GM18868 (cell line): ENCODE measurements at regions not wholly inside any gene's neighbourhood (a gene's known extent, or its start where the extent isn't known, plus 50 kb on each side); places are given as distances from the start of the nearest gene placed in this dataset.
A peak's percentile ranks its signal among the peaks of the same experiment; 100 is the strongest.

Experiments used
- ATAC-seq: cut with Tn5 transposase; IDR thresholded peaks from one replicate; pipeline ENCODE4 v1.9.1; 2021; ENCODE audit warnings: mild to moderate bottlenecking, moderate library complexity; ENCODE audit not compliant: unreplicated experiment

- no peak for ATAC-seq
Measured at GRCh38 chr13:99652141-99652540, 150.9 kb downstream of the TM9SF2 start.

GRCh38 chr13:99651016-99651415 lies 149.7 kb downstream of the TM9SF2 start:
- ATAC-seq, result no peak

- ATAC-seq, result no peak
Measured at GRCh38 chr13:99650410-99650809, 149.1 kb downstream of the TM9SF2 start.

GRCh38 chr13:99648927-99649326 lies 147.7 kb downstream of the TM9SF2 start:
- ATAC-seq, result no peak

GRCh38 chr13:99648066-99648665 lies 146.9 kb downstream of the TM9SF2 start:
- ATAC-seq, result no peak

GRCh38 chr13:99647596-99647985 lies 146.3 kb downstream of the TM9SF2 start:
- ATAC-seq, result no peak

GRCh38 chr13:99646866-99647595 lies 145.8 kb downstream of the TM9SF2 start:
- ATAC-seq, result no peak

GRCh38 chr13:99642841-99643240 lies 141.6 kb downstream of the TM9SF2 start:
- no peak for ATAC-seq

GRCh38 chr13:99642006-99642405 lies 140.7 kb downstream of the TM9SF2 start:
- ATAC-seq, result no peak

- ATAC-seq, result no peak
Measured at GRCh38 chr13:99640260-99640659, 139.0 kb downstream of the TM9SF2 start.

GRCh38 chr13:99639126-99639525 lies 137.9 kb downstream of the TM9SF2 start:
- no peak for ATAC-seq

GRCh38 chr13:99636728-99637353 lies 135.6 kb downstream of the TM9SF2 start:
- peak; percentile 97 for ATAC-seq

- ATAC-seq, result no peak
Measured at GRCh38 chr13:99636306-99636705, 135.0 kb downstream of the TM9SF2 start.

GRCh38 chr13:99634672-99635071 lies 133.4 kb downstream of the TM9SF2 start:
- no peak for ATAC-seq

- ATAC-seq, result no peak
Measured at GRCh38 chr13:99630269-99630898, 129.1 kb downstream of the TM9SF2 start.

GRCh38 chr13:99629641-99630040 lies 128.4 kb downstream of the TM9SF2 start:
- ATAC-seq, result no peak

GRCh38 chr13:99628442-99628841 lies 127.2 kb downstream of the TM9SF2 start:
- no peak for ATAC-seq

GRCh38 chr13:99626461-99627082 lies 125.3 kb downstream of the TM9SF2 start:
- ATAC-seq, result no peak

GRCh38 chr13:99624936-99625540 lies 123.8 kb downstream of the TM9SF2 start:
- ATAC-seq, result no peak

GRCh38 chr13:99620806-99621205 lies 119.5 kb downstream of the TM9SF2 start:
- ATAC-seq, result no peak

- no peak for ATAC-seq
Measured at GRCh38 chr13:99619207-99619606, 117.9 kb downstream of the TM9SF2 start.
